ENCODE measurements at regions not wholly inside any gene's neighbourhood (a gene's known extent, or its start where the extent isn't known, plus 50 kb on each side); places are given as distances from the start of the nearest gene placed in this dataset.
A peak's percentile ranks its signal among the peaks of the same experiment; 100 is the strongest.
"Not testable (repeated sequence)": the region's sequence is repeated elsewhere in the genome, so short reads cannot be mapped to it uniquely, and the experiment has no call there.

DNA sequence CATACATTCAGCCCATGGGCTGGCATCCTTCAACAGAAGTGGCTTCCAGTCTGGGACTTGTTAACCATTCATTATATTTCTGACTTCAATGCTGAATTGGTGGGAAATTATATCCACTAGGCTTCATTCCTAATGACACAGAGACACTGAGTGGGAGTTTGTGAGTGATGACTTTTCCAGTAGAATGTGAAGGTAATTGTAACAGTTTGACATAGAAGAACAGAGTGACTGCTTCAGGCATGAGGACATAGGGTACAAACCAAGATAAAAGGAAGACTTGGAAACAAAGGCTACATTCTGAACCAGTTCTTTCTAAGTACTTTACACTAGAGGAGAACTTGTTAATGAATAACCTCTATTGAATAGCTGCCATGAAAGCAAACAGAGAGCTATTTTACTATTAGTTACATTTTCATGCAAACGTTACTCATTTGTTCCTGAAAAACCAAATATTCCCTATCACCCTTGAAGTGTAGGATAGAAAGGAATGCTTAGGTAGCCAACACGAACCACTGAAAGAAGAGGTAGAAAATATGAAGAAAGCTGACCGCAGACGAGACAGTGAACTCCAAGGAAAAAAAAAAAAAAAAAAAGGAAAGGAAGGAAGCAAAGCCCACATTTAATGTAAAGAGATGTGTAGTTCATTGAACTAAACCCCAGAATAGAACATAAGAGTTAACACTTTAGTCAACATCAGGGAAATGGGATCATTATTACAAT lies 237.0 kb upstream of the SEMA3C start:
- H3K4me3 ChIP-seq (ENCODE audit: low read depth, poor library complexity, severe bottlenecking), result no peak overlapping the region
- no peak for DNase-seq (ENCODE audit: low spot score in 2 of 2)
- intact Hi-C loops (cut with DNase I; ENCODE audit: low total_unique reads), result no loop called here
- no peak for TF ChIP-seq POLR2A (IDR thresholded peaks at IDR 0.05)
- TF ChIP-seq, protein P1, sequence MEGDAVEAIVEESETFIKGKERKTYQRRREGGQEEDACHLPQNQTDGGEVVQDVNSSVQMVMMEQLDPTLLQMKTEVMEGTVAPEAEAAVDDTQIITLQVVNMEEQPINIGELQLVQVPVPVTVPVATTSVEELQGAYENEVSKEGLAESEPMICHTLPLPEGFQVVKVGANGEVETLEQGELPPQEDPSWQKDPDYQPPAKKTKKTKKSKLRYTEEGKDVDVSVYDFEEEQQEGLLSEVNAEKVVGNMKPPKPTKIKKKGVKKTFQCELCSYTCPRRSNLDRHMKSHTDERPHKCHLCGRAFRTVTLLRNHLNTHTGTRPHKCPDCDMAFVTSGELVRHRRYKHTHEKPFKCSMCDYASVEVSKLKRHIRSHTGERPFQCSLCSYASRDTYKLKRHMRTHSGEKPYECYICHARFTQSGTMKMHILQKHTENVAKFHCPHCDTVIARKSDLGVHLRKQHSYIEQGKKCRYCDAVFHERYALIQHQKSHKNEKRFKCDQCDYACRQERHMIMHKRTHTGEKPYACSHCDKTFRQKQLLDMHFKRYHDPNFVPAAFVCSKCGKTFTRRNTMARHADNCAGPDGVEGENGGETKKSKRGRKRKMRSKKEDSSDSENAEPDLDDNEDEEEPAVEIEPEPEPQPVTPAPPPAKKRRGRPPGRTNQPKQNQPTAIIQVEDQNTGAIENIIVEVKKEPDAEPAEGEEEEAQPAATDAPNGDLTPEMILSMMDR (IDR thresholded peaks at IDR 0.05), result no peak
- WGBS, 2 donors, result 63 to 69% methylated on average over 4 of the region's 4 CpGs

DNA sequence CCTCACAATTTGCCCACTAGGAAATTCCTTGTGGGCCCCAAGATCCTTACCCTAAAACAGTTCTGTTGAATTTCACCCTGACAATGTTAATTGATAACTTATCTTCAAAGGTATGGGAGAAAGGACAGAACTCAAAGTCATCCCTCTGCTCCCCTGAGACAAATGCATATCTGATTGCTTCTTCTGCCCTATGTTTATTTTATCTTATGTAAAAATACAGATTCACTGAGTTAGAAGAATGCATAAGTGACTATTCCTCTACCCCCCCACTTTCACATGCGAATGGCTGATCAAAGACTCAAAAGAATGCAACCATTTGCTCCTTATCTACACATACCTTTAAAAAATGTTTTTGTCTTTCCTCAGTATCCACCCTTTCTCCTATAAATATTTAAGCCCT lies 235.7 kb upstream of the SEMA3C start:
- DNase-seq (ENCODE audit: low spot score in 2 of 2), result no peak
- no peak overlapping the region for H3K4me3 ChIP-seq (ENCODE audit: low read depth, poor library complexity, severe bottlenecking)
- intact Hi-C loops (cut with DNase I; ENCODE audit: low total_unique reads), result no loop called here
- TF ChIP-seq POLR2A (IDR thresholded peaks at IDR 0.05), result no peak
- TF ChIP-seq, protein P1 (IDR thresholded peaks at IDR 0.05), result no peak
- 87 to 92% methylated on average over 1 of the region's 1 CpG for WGBS, 2 donors

- intact Hi-C loops (cut with DNase I; ENCODE audit: low total_unique reads); H3K4me3 ChIP-seq (ENCODE audit: low read depth, poor library complexity, severe bottlenecking); DNase-seq (ENCODE audit: low spot score in 2 of 2): not testable (repeated sequence)
- 96 to 97% methylated on average over 9 of the region's 9 CpGs for WGBS, 2 donors
These were observed 234.1 kb upstream of the SEMA3C start for GRCh38 chr7:81152925-81153324.

DNA sequence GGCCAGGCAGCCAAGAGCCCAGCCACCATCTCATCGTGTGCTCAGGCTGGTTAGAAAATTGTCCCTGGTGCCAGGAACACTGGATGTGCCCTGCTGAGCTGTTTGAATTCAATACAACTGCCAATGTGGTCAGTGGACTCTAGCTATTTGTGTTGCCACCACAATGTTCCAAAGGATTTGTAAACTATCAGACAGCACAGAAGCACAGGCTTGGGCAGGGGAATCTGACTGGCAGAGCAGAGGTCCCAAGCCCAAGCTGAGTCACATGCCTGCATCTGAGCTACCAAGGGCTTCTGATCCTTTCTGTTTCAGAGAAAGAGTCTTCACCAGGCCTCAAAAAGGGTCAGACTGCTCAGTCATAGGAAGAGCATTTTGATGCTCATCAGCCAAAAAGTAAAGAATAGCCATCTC lies 232.1 kb upstream of the SEMA3C start:
- intact Hi-C loops (cut with DNase I; ENCODE audit: low total_unique reads), result no loop called here
- WGBS, 2 donors, result 39 to 46% methylated on average over 1 of the region's 1 CpG

DNA sequence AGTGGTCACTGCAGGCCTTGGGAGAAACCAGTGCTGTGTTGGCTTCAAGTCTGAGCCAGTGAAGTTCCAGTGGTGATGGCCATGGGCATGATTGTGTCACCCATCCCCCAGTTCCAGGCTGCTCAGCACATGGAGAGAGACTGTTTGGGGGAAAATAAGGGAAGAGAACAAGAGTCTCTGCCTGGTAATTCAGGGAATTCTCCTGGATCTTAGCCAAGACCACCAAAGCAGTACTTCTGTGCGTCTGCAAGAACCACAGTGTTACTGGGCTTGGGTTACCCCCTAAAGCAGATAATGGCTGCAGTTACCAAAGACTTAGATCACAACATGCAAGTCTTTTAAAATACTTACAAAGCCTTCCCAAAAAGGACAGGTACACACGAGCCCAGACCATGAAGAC lies 225.0 kb upstream of the SEMA3C start:
- TF ChIP-seq, protein P1 (IDR thresholded peaks at IDR 0.05), result no peak
- no peak for TF ChIP-seq POLR2A (IDR thresholded peaks at IDR 0.05)
- WGBS, 2 donors, result 66 to 68% methylated on average over 2 of the region's 2 CpGs
- no peak for DNase-seq (ENCODE audit: low spot score in 2 of 2)
- intact Hi-C loops (cut with DNase I; ENCODE audit: low total_unique reads), result no loop called here
- H3K4me3 ChIP-seq (ENCODE audit: low read depth, poor library complexity, severe bottlenecking), result no peak overlapping the region

More for the DNA sequence above, 232.1 kb upstream of the SEMA3C start:
- no peak overlapping the region for H3K4me3 ChIP-seq (ENCODE audit: low read depth, poor library complexity, severe bottlenecking)
- no peak for TF ChIP-seq POLR2A (IDR thresholded peaks at IDR 0.05)
- no peak for DNase-seq (ENCODE audit: low spot score in 2 of 2)

DNA sequence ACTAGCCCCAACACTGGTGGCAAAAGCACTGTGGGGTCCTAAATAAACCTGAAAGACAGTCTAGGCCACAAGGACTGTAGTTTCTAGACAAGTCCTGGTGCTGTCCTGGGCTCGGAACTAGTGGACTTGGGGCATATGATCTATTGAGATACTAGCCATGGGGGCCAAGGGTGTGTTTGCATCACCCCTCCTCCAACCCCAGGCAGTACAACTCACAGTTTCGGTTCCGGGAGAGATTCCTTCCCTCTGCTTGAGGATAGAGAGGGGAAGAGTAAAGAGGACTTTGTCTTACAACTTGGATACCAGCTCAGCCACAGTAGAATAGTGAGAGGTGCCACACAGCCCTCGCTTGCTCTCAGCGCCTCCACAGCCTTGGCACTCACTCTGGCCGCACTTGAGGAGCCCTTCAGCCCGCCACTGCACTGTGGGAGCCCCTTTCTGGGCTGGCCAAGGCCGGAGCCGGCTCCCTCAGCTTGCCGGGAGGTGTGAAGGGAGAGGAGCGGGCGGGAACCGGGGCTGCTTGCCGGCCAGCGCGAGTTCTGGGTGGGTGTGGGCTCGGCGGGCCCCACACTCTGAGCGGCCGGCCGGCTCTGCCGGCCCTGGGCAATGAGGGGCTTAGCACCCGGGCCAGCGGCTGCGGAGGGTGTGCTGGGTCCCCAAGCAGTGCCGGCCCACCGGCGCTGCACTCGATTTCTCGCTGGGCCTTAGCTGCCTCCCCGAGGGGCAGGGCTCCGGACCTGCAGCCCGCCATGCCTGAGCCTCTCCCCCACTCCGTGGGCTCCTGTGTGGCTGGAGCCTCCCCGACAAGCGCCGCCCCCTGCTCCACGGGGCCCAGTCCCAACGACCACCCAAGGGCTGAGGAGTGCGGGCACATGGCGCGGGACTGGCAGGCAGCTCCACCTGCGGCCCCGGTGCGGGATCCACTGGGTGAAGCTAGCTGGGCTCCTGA lies 222.7 kb upstream of the SEMA3C start:
- peak in 1 of 2 donors; percentile 70 for DNase-seq (ENCODE audit: low spot score in 2 of 2)
- H3K4me3 ChIP-seq (ENCODE audit: low read depth, poor library complexity, severe bottlenecking); intact Hi-C loops (cut with DNase I; ENCODE audit: low total_unique reads): not testable (repeated sequence)
- WGBS, 2 donors, result 93 to 97% methylated on average over 42 to 45 of the region's 45 CpGs

- whole genome bisulfite sequencing, 2 donors, result 77% methylated on average over 3 of the region's 3 CpGs
- intact Hi-C loops (cut with DNase I; ENCODE audit: low total_unique reads), result no loop called here
These were observed 221.9 kb upstream of the SEMA3C start for GRCh38 chr7:81140775-81141174.

More at GRCh38 chr7:81140775-81141174, 221.9 kb upstream of the SEMA3C start:
- no peak for DNase-seq (ENCODE audit: low spot score in 2 of 2)
- H3K4me3 ChIP-seq (ENCODE audit: low read depth, poor library complexity, severe bottlenecking), result no peak overlapping the region
- TF ChIP-seq, protein P1 (IDR thresholded peaks at IDR 0.05), result no peak
- TF ChIP-seq POLR2A (IDR thresholded peaks at IDR 0.05), result no peak
